ENCODE measurements at regions not wholly inside any gene's neighbourhood (a gene's known extent, or its start where the extent isn't known, plus 50 kb on each side); places are given as distances from the start of the nearest gene placed in this dataset.

DNA sequence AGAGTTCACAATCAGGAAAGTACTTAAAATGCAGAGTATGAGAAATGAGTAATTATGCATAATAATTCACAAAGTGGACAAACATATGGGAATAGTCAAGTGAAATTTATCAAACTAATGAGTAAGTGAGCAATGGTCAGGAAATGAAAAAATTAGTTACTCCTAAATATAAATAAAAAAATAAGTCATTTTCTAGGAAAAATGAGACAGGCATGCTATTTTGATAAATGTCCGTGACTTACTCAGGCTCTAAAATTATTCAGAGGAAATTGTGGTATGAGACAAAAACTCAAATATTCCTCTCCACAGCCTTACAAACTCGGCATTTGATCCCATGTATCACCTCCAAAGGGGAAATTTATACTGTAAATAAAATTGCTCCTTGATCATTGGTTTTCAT, 181.2 kb downstream of the COX18 start:
- TF ChIP-seq, protein P1, sequence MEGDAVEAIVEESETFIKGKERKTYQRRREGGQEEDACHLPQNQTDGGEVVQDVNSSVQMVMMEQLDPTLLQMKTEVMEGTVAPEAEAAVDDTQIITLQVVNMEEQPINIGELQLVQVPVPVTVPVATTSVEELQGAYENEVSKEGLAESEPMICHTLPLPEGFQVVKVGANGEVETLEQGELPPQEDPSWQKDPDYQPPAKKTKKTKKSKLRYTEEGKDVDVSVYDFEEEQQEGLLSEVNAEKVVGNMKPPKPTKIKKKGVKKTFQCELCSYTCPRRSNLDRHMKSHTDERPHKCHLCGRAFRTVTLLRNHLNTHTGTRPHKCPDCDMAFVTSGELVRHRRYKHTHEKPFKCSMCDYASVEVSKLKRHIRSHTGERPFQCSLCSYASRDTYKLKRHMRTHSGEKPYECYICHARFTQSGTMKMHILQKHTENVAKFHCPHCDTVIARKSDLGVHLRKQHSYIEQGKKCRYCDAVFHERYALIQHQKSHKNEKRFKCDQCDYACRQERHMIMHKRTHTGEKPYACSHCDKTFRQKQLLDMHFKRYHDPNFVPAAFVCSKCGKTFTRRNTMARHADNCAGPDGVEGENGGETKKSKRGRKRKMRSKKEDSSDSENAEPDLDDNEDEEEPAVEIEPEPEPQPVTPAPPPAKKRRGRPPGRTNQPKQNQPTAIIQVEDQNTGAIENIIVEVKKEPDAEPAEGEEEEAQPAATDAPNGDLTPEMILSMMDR (IDR thresholded peaks at IDR 0.05): no peak
- no peak for TF ChIP-seq POLR2A (IDR thresholded peaks at IDR 0.05)

All from body of pancreas (tissue), 4 donors.